ENCODE measurements at regions not wholly inside any gene's neighbourhood (a gene's known extent, or its start where the extent isn't known, plus 50 kb on each side); places are given as distances from the start of the nearest gene placed in this dataset.

- DNase-seq (ENCODE audit: low read depth), result no peak
These were observed 460.0 kb upstream of the BRINP1 start for GRCh38 chr9:119829186-119829585.

- DNase-seq (ENCODE audit: low read depth), result no peak
These were observed 458.3 kb upstream of the BRINP1 start for GRCh38 chr9:119827526-119827925.

GRCh38 chr9:119827126-119827525 is 457.9 kb upstream of the BRINP1 start:
- no peak for DNase-seq (ENCODE audit: low read depth)

- no peak for DNase-seq (ENCODE audit: low read depth)
These were observed 449.6 kb upstream of the BRINP1 start for GRCh38 chr9:119818726-119819435.

- no peak for DNase-seq (ENCODE audit: low read depth)
These were observed 441.6 kb upstream of the BRINP1 start for GRCh38 chr9:119810645-119811429.

GRCh38 chr9:119803679-119804078 is 434.4 kb upstream of the BRINP1 start:
- DNase-seq (ENCODE audit: low read depth), result no peak

- DNase-seq (ENCODE audit: low read depth), result no peak
These were observed 433.4 kb upstream of the BRINP1 start for GRCh38 chr9:119802621-119803020.

GRCh38 chr9:119802133-119802532 is 432.9 kb upstream of the BRINP1 start:
- no peak for DNase-seq (ENCODE audit: low read depth)

GRCh38 chr9:119801311-119801710 is 432.1 kb upstream of the BRINP1 start:
- no peak for DNase-seq (ENCODE audit: low read depth)

GRCh38 chr9:119795395-119795794 is 426.2 kb upstream of the BRINP1 start:
- no peak for DNase-seq (ENCODE audit: low read depth)

- no peak for DNase-seq (ENCODE audit: low read depth)
These were observed 425.6 kb upstream of the BRINP1 start for GRCh38 chr9:119794836-119795235.

GRCh38 chr9:119793218-119793617 is 424.0 kb upstream of the BRINP1 start:
- no peak for DNase-seq (ENCODE audit: low read depth)

- no peak for DNase-seq (ENCODE audit: low read depth)
These were observed 423.0 kb upstream of the BRINP1 start for GRCh38 chr9:119792242-119792641.

GRCh38 chr9:119789987-119790386 is 420.8 kb upstream of the BRINP1 start:
- no peak for DNase-seq (ENCODE audit: low read depth)

- DNase-seq (ENCODE audit: low read depth), result no peak
These were observed 419.7 kb upstream of the BRINP1 start for GRCh38 chr9:119788921-119789320.

GRCh38 chr9:119781886-119782285 is 412.7 kb upstream of the BRINP1 start:
- DNase-seq (ENCODE audit: low read depth), result no peak

GRCh38 chr9:119775410-119775809 is 406.2 kb upstream of the BRINP1 start:
- no peak for DNase-seq (ENCODE audit: low read depth)

- no peak for DNase-seq (ENCODE audit: low read depth)
These were observed 404.6 kb upstream of the BRINP1 start for GRCh38 chr9:119773823-119774222.

GRCh38 chr9:119771341-119771740 is 402.1 kb upstream of the BRINP1 start:
- DNase-seq (ENCODE audit: low read depth), result no peak

GRCh38 chr9:119768266-119768665 is 399.0 kb upstream of the BRINP1 start:
- no peak for DNase-seq (ENCODE audit: low read depth)

GRCh38 chr9:119765632-119766175 is 396.5 kb upstream of the BRINP1 start:
- DNase-seq (ENCODE audit: low read depth), result no peak

GRCh38 chr9:119763260-119763659 is 394.0 kb upstream of the BRINP1 start:
- no peak for DNase-seq (ENCODE audit: low read depth)

GRCh38 chr9:119761812-119762211 is 392.6 kb upstream of the BRINP1 start:
- no peak for DNase-seq (ENCODE audit: low read depth)

Data from stimulated activated CD8-positive, alpha-beta memory T cell treated with anti-CD3 and anti-CD28 coated beads, Interleukin-12 subunit alpha, Interleukin-12 subunit beta, amount 100 ng/mL, for 1 hour (primary cell).